ENCODE measurements at regions not wholly inside any gene's neighbourhood (a gene's known extent, or its start where the extent isn't known, plus 50 kb on each side); places are given as distances from the start of the nearest gene placed in this dataset.

DNA sequence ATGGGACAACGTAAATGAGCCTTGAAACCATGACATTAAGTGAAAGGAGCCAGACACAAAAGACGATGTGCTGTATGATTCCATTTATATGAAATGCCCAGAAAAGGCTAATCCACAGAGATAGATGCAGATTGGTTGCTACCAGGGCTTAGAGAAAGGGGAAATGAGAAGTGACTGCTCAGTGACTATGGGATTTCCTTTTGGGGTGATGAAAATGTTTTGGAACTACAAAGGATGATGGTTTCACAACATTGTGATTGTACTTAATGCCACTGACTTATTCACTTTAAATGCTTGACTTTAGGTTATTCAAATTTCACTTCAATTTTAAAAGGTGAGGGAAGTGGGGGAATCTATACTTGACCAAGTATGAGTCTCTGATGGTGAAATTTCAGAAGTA lies 414.3 kb downstream of the SETD4 start:
- no peaks in the 10 kb centered on the region; the same call in 1 of the 2 replicates for H3K27me3 Mint-ChIP-seq (ENCODE audit: low read depth)
- H3K27me3 ChIP-seq (ENCODE audit: insufficient read depth, low read length): no peaks in the 10 kb centered on the region
- no peak overlapping the region for H3K27ac Mint-ChIP-seq
- H3K14ac ChIP-seq (ENCODE audit: insufficient read depth, low read length): no peak overlapping the region
- H2AK5ac ChIP-seq (ENCODE audit: insufficient read length, low read length): no peak overlapping the region
- H2BK20ac ChIP-seq (ENCODE audit: low read depth, low read length, poor library complexity, severe bottlenecking): no peak overlapping the region
- no peak overlapping the region for H3K23ac ChIP-seq (ENCODE audit: insufficient read length, low read depth, low read length)
- H3K79me1 ChIP-seq (ENCODE audit: insufficient read depth, low read depth, low read length, poor library complexity, severe bottlenecking): no peaks in the 10 kb centered on the region
- no peak overlapping the region for H3K27ac ChIP-seq (ENCODE audit: insufficient read length, low read depth, low read length)
- no peak overlapping the region for H2BK120ac ChIP-seq (ENCODE audit: low read depth, low read length, poor library complexity, severe bottlenecking)
- H3K9me3 ChIP-seq (ENCODE audit: control insufficient read depth, low read depth, low read length): no peaks in the 10 kb centered on the region
- no peak overlapping the region for H3T11ph ChIP-seq (ENCODE audit: low read length)
- no peak overlapping the region for H2BK12ac ChIP-seq (ENCODE audit: insufficient read length, low read depth, low read length)
- no peak overlapping the region for H2BK15ac ChIP-seq (ENCODE audit: low read depth, low read length)
- H3K4me1 ChIP-seq (ENCODE audit: insufficient read depth, low read length): peaks cover 2% of the 10 kb centered on the region; the same call in 1 of the 2 replicates
- H3K18ac ChIP-seq (ENCODE audit: insufficient read length, low read depth, low read length): no peak overlapping the region
- TF ChIP-seq, protein P1, sequence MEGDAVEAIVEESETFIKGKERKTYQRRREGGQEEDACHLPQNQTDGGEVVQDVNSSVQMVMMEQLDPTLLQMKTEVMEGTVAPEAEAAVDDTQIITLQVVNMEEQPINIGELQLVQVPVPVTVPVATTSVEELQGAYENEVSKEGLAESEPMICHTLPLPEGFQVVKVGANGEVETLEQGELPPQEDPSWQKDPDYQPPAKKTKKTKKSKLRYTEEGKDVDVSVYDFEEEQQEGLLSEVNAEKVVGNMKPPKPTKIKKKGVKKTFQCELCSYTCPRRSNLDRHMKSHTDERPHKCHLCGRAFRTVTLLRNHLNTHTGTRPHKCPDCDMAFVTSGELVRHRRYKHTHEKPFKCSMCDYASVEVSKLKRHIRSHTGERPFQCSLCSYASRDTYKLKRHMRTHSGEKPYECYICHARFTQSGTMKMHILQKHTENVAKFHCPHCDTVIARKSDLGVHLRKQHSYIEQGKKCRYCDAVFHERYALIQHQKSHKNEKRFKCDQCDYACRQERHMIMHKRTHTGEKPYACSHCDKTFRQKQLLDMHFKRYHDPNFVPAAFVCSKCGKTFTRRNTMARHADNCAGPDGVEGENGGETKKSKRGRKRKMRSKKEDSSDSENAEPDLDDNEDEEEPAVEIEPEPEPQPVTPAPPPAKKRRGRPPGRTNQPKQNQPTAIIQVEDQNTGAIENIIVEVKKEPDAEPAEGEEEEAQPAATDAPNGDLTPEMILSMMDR (conservative IDR thresholded peaks at IDR 0.05): no peak
- H3K9me3 Mint-ChIP-seq: no peaks in the 10 kb centered on the region; a peak in 2 of 5 replicates
- H3K4ac ChIP-seq (ENCODE audit: low read depth, low read length): no peak overlapping the region
- H2BK5ac ChIP-seq (ENCODE audit: insufficient read length, low read length): no peak overlapping the region
- H3K79me2 ChIP-seq (ENCODE audit: insufficient read depth, low read length): no peaks in the 10 kb centered on the region
- no peak overlapping the region for H4K91ac ChIP-seq (ENCODE audit: insufficient read length, low read depth, low read length)
- no peaks in the 10 kb centered on the region for H4K20me1 ChIP-seq (ENCODE audit: control insufficient read depth, insufficient read depth, insufficient read length)
- H3K23me2 ChIP-seq (ENCODE audit: insufficient read length, low read depth, low read length, poor library complexity, severe bottlenecking): no peaks in the 10 kb centered on the region
- no peak overlapping the region for H3K4me3 Mint-ChIP-seq
- WGBS (ENCODE audit: extremely low coverage, insufficient read length, low lambda C conversion rate): no CpG with 5 or more reads among the region's 2 CpGs
- no peak overlapping the region for H3K9ac ChIP-seq (ENCODE audit: extremely low read depth, insufficient read length, low read length)
- no peaks in the 10 kb centered on the region for H3K36me3 Mint-ChIP-seq (ENCODE audit: insufficient read depth in 1 of 3, low read depth in 3 of 3)
- H3K56ac ChIP-seq (ENCODE audit: insufficient read length, low read depth, low read length): no peak overlapping the region
- no peak overlapping the region for H3K4me2 ChIP-seq (ENCODE audit: insufficient read depth, insufficient read length, low read length)
- H3K4me1 Mint-ChIP-seq: peaks cover 11 to 16% of the 10 kb centered on the region in 2 experiments
- no peak overlapping the region for H4K5ac ChIP-seq (ENCODE audit: insufficient read length, low read depth, low read length)
- DNase-seq: no peak
- no peak overlapping the region for H2AFZ ChIP-seq (ENCODE audit: low read length)
- H4K8ac ChIP-seq (replicated peaks; ENCODE audit: insufficient read length, low read depth, low read length): no peak overlapping the region

Data from H9 (cell line).